Suprapubic skin (tissue), 4 donors: ENCODE measurements at regions not wholly inside any gene's neighbourhood (a gene's known extent, or its start where the extent isn't known, plus 50 kb on each side); places are given as distances from the start of the nearest gene placed in this dataset.
A peak's percentile ranks its signal among the peaks of the same experiment; 100 is the strongest.

Experiments
- DNase-seq, 2 donors: peaks; one replicate each; pipeline ENCODE4 v3.0.0-alpha.2; 2019; ENCODE audit warnings: low spot score in 2 of 2
- H3K27ac ChIP-seq: fragments of 200-600 bp; sonication (generic); one replicate; pipeline ENCODE4 v1.5.1; 2019
- H3K27me3 ChIP-seq: fragments of 200-600 bp; sonication (generic); one replicate; pipeline ENCODE4 v1.5.1; 2019
- H3K36me3 ChIP-seq: fragments of 200-600 bp; sonication (generic); one replicate; pipeline ENCODE4 v1.5.1; 2019
- H3K4me1 ChIP-seq: fragments of 200-600 bp; sonication (generic); one replicate; pipeline ENCODE4 v1.5.1; 2019
- H3K4me3 ChIP-seq: fragments of 200-600 bp; sonication (generic); one replicate; pipeline ENCODE4 v1.5.1; 2019; ENCODE audit warnings: mild to moderate bottlenecking
- H3K9me3 ChIP-seq: fragments of 200-600 bp; sonication (generic); one replicate; pipeline ENCODE4 v1.5.1; 2019
- EP300 ChIP-seq: sonication (generic); formaldehyde crosslinking; IDR thresholded peaks from one replicate; pipeline ENCODE4 v1.6.1; 2017; ENCODE audit warnings: antibody characterized with exemption
- POLR2A ChIP-seq, 2 donors: fragments of 450-650 bp; IDR thresholded peaks; one replicate each; pipeline ENCODE4 v1.6.1; 2017; ENCODE audit warnings: antibody characterized with exemption in 2 of 2, mild to moderate bottlenecking in 2 of 2, moderate library complexity in 2 of 2
- POLR2AphosphoS5 ChIP-seq, 3 donors: sonication (generic); formaldehyde crosslinking; IDR thresholded peaks; one replicate each; pipeline ENCODE4 v1.6.1; 2017; ENCODE audit warnings: antibody characterized with exemption in 3 of 3
- WGBS: methylation state at CpG from one replicate; pipeline ENCODE4 v1.1.5; 2018; 5-methylcytosine and 5-hydroxymethylcytosine counted together
- TF ChIP-seq, protein P1 (sequence below), 2 donors: fragments of 200-600 bp in 1 of 2; fragments of 450-650 bp in 1 of 2; sonication (generic) in 1 of 2; IDR thresholded peaks; one replicate each; pipeline ENCODE4 v1.5.1; 2016 to 2019; ENCODE audit warnings: antibody characterized with exemption in 2 of 2, mild to moderate bottlenecking in 1 of 2, moderate library complexity in 1 of 2

DNA sequence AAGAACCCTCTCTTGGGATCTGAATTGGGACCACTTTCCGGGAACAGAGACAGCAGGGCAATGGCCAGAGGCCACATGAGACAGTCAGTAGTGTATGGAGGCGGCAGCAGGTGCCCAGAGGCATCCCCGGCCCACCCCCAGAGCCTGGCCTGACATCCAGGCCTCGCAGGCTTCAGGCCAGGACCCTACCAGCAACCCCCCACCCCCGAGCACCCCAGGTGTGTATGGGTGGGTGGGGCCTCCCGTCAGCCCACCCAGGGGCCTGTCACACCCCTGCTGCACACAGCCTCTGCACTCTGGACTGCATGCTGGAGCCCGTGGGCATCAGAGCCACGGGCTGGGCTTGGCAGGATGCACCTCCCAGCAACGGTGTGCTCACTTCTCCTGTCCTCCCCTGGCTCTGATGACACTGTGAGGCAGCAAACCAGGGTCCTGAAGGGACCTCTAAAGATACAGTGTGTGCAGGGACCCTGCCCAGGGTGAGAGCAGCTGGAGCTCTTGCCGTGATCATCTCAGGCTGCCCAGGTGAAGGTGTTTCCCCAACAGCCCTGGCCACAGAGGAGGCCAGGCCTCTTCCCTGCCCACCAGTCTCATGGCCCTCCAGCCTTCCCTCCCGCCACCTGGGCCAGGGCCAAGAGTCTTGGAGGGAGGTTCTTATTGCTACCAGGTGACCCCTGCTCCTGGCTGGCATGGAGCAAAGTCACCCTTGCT, 88.8 kb upstream of the SEPTIN5 start:
- 60% methylated on average over 1 of the region's 11 CpGs for WGBS
- H3K9me3 ChIP-seq: no peaks in the 10 kb centered on the region
- H3K4me3 ChIP-seq: no peak overlapping the region
- H3K4me1 ChIP-seq: peaks cover 7% of the 10 kb centered on the region
- TF ChIP-seq, protein P1, sequence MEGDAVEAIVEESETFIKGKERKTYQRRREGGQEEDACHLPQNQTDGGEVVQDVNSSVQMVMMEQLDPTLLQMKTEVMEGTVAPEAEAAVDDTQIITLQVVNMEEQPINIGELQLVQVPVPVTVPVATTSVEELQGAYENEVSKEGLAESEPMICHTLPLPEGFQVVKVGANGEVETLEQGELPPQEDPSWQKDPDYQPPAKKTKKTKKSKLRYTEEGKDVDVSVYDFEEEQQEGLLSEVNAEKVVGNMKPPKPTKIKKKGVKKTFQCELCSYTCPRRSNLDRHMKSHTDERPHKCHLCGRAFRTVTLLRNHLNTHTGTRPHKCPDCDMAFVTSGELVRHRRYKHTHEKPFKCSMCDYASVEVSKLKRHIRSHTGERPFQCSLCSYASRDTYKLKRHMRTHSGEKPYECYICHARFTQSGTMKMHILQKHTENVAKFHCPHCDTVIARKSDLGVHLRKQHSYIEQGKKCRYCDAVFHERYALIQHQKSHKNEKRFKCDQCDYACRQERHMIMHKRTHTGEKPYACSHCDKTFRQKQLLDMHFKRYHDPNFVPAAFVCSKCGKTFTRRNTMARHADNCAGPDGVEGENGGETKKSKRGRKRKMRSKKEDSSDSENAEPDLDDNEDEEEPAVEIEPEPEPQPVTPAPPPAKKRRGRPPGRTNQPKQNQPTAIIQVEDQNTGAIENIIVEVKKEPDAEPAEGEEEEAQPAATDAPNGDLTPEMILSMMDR (IDR thresholded peaks at IDR 0.05): no peak
- TF ChIP-seq EP300: no peak
- TF ChIP-seq POLR2A (IDR thresholded peaks at IDR 0.05): no peak
- no peak for TF ChIP-seq POLR2AphosphoS5 (IDR thresholded peaks at IDR 0.05)
- peaks cover 25% of the 10 kb centered on the region for H3K27me3 ChIP-seq
- peak in 1 of 2 donors; percentile 44 for DNase-seq
- no peaks in the 10 kb centered on the region for H3K36me3 ChIP-seq
- no peak overlapping the region for H3K27ac ChIP-seq

DNA sequence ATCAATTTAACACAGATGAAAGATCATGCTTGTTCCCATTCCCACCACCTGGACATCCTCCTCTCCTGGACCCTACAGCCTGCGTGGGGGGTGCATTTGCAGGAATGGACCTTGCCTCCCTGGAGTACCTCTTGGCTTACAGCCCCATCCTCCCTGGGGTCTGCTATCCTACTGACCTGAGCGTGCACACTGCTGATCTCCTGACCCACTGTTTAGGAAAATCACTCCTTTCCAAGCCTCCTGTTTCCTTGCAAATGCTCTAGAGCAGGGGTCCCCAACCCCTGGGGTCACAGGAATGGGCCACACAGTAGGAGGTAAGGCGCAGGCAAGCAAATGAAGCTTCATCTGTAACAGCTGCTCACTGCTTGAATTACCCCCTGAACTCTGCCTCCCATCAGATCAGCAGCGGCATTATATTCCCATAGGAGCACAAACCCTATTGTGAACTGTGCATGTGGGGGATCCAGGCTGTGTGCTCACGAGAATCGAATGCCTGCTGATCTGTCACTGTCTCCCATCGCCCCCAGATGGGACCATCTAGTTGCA, 88.2 kb upstream of the SEPTIN5 start:
- H3K4me1 ChIP-seq: peaks cover 2% of the 10 kb centered on the region
- no peak overlapping the region for H3K4me3 ChIP-seq
- 84% methylated on average over 7 of the region's 7 CpGs for WGBS
- H3K27ac ChIP-seq: no peak overlapping the region
- peaks cover 22% of the 10 kb centered on the region for H3K27me3 ChIP-seq
- H3K9me3 ChIP-seq: no peaks in the 10 kb centered on the region
- TF ChIP-seq POLR2A (IDR thresholded peaks at IDR 0.05) (no peak), POLR2AphosphoS5 (IDR thresholded peaks at IDR 0.05) (no peak), EP300 (no peak)
- TF ChIP-seq, protein P1 (IDR thresholded peaks at IDR 0.05): no peak
- DNase-seq: peak; percentile 18 to 20
- no peaks in the 10 kb centered on the region for H3K36me3 ChIP-seq

DNA sequence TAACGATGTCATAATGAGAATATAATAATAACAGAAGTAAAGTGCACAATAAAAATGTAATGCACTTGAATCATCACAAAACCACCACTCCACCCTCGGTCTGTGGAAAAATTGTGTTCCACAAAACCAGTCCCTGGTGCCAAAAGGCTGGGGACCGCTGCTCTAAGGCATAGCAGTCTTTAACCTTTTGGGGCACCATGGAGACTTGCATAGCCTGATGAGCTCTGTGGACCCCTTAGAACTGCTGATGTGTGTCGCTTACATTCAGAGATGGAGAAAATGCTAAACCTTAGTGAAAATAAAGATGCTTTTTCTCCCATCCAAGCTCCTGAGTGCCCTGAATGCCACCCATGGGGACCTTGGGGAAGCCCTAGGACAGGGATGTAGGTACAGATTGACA, 87.6 kb upstream of the SEPTIN5 start:
- TF ChIP-seq POLR2A (IDR thresholded peaks at IDR 0.05) (no peak), POLR2AphosphoS5 (IDR thresholded peaks at IDR 0.05) (no peak), EP300 (no peak)
- TF ChIP-seq, protein P1 (IDR thresholded peaks at IDR 0.05): no peak
- peaks cover 22% of the 10 kb centered on the region for H3K27me3 ChIP-seq
- WGBS: 73% methylated on average over 4 of the region's 4 CpGs
- H3K4me3 ChIP-seq: no peak overlapping the region
- no peak overlapping the region for H3K27ac ChIP-seq
- H3K36me3 ChIP-seq: no peaks in the 10 kb centered on the region
- no peaks in the 10 kb centered on the region for H3K4me1 ChIP-seq
- peak; percentile 18 to 62 for DNase-seq
- H3K9me3 ChIP-seq: no peaks in the 10 kb centered on the region

DNA sequence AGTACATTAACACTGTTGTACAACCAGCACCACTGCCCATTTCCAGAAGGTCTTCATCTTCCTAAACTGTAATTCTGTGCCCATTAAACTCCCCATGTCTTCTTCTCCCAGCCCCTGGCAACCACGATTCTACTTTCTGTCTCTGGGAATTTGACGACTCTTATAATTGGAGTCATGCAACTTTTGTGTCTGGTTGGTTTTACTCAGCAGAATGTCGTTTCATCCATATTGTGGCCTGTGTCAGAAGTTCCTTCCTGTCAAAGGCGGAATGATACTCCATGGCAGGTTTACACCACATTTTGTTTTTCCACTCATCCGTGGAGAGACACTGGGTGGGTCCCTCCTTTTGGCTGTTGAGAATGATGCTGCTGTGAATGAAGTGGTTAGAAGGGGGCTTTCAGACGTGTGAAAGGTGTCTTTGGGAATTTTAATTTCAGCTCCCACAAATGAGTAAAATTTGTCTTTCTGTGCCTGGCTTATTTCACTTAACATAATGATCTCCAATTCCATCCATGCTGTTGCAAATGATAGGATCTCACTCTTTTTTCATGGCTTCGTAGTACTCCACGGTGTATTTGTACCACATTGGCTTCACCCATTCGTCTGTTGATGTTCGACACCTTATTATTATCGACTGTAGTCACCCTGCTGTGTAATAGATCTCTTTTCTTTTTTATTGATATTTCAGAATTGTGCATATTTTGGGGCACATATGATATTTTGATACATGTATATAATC, 86.1 kb upstream of the SEPTIN5 start:
- H3K9me3 ChIP-seq: no peaks in the 10 kb centered on the region
- H3K4me3 ChIP-seq: no peak overlapping the region
- TF ChIP-seq, protein P1 (IDR thresholded peaks at IDR 0.05): no peak
- TF ChIP-seq POLR2A (IDR thresholded peaks at IDR 0.05) (no peak), POLR2AphosphoS5 (IDR thresholded peaks at IDR 0.05) (no peak), EP300 (no peak)
- no peaks in the 10 kb centered on the region for H3K36me3 ChIP-seq
- H3K27ac ChIP-seq: no peak overlapping the region
- no peak for DNase-seq
- H3K27me3 ChIP-seq: peaks cover 10% of the 10 kb centered on the region
- no peaks in the 10 kb centered on the region for H3K4me1 ChIP-seq
- WGBS: 82% methylated on average over 11 of the region's 11 CpGs

DNA sequence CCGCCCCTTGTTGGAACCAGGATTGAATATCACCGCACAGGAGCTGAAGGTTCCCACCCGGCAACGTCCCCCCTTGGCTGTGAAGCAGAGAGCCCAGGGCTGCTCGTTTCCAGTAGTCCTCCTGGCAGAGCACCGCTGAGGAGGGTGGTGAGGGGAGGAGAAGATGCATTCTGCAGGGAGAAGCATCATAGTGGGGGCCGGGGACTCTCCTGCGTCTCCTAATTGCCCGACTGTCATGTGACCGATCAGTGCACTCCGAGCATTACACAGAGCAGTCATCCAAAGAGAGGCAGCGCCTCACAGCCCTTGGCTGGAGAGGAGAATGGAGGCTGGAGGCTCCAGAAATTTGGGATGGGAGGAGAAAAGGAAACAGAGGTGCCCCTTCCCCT, 85.0 kb upstream of the SEPTIN5 start:
- peaks cover 7% of the 10 kb centered on the region for H3K27me3 ChIP-seq
- no peak overlapping the region for H3K4me3 ChIP-seq
- TF ChIP-seq POLR2A (IDR thresholded peaks at IDR 0.05): no peak
- TF ChIP-seq, protein P1 (IDR thresholded peaks at IDR 0.05): no peak
- no peak for TF ChIP-seq POLR2AphosphoS5 (IDR thresholded peaks at IDR 0.05)
- TF ChIP-seq EP300: no peak
- H3K27ac ChIP-seq: no peak overlapping the region
- no peaks in the 10 kb centered on the region for H3K9me3 ChIP-seq
- no peaks in the 10 kb centered on the region for H3K36me3 ChIP-seq
- peak; percentile 49 to 51 for DNase-seq
- H3K4me1 ChIP-seq: no peaks in the 10 kb centered on the region
- WGBS: 78% methylated on average over 12 of the region's 12 CpGs
